Muscle of leg (tissue), 3 donors: ENCODE measurements at regions not wholly inside any gene's neighbourhood (a gene's known extent, or its start where the extent isn't known, plus 50 kb on each side); places are given as distances from the start of the nearest gene placed in this dataset.
"Not testable (repeated sequence)": the region's sequence is repeated elsewhere in the genome, so short reads cannot be mapped to it uniquely, and the experiment has no call there.

Experiments used
- DNase-seq: peaks from one replicate; pipeline ENCODE4 v3.0.0; 2013
- H3K27ac ChIP-seq: one replicate; pipeline ENCODE4 v1.5.1; 2013; ENCODE audit warnings: mild to moderate bottlenecking, low read length, control low read depth
- H3K27me3 ChIP-seq: one replicate; pipeline ENCODE4 v1.6.1; 2013; ENCODE audit warnings: low read length; ENCODE audit not compliant: control insufficient read depth, insufficient read depth
- H3K36me3 ChIP-seq: one replicate; pipeline ENCODE4 v1.6.1; 2013; ENCODE audit warnings: low read length; ENCODE audit not compliant: control insufficient read depth, insufficient read depth
- H3K4me1 ChIP-seq: one replicate; pipeline ENCODE4 v1.6.1; 2013; ENCODE audit warnings: low read length; ENCODE audit not compliant: control insufficient read depth, insufficient read depth
- H3K4me3 ChIP-seq: one replicate; pipeline ENCODE4 v1.5.1; 2013; ENCODE audit warnings: low read length, control low read depth
- H3K9me3 ChIP-seq: replicated peaks from 2 replicates; pipeline ENCODE4 v1.6.1; 2013; ENCODE audit warnings: low read depth, low read length; ENCODE audit not compliant: control insufficient read depth
- WGBS: methylation state at CpG from one replicate; pipeline ENCODE4 v1.1.5; 2013; ENCODE audit warnings: missing lambda C conversion rate; ENCODE audit not compliant: insufficient coverage; 5-methylcytosine and 5-hydroxymethylcytosine counted together

- Histone ChIP-seq H3K27ac (no peak overlapping the region), H3K4me3 (no peak overlapping the region), H3K27me3 (no peaks in the 10 kb centered on the region), H3K9me3 (peaks cover 14% of the 10 kb centered on the region), H3K36me3 (peaks cover 5% of the 10 kb centered on the region), H3K4me1 (no peaks in the 10 kb centered on the region)
- DNase-seq, result no peak
These were observed 70.9 kb upstream of the ZNF169 start for GRCh38 chr9:94188246-94188645.

GRCh38 chr9:94191706-94192105, 67.4 kb upstream of the ZNF169 start:
- not testable (repeated sequence) for DNase-seq, H3K36me3 ChIP-seq, H3K27me3 ChIP-seq, H3K4me1 ChIP-seq, H3K27ac ChIP-seq, H3K4me3 ChIP-seq
- peaks cover 36% of the 10 kb centered on the region for H3K9me3 ChIP-seq
- 100% methylated on average over 1 of the region's 6 CpGs for WGBS

- no peak for DNase-seq
- Histone ChIP-seq H3K27ac (no peak overlapping the region), H3K27me3 (no peaks in the 10 kb centered on the region), H3K4me3 (no peak overlapping the region), H3K9me3 (peaks cover 35% of the 10 kb centered on the region), H3K4me1 (no peaks in the 10 kb centered on the region), H3K36me3 (peaks cover 10% of the 10 kb centered on the region)
- WGBS, result 94% methylated on average over 3 of the region's 3 CpGs
These were observed 60.7 kb upstream of the ZNF169 start for GRCh38 chr9:94198414-94198813.

- H3K27ac ChIP-seq, result no peak overlapping the region
- no peak for DNase-seq
- H3K27me3 ChIP-seq, result no peaks in the 10 kb centered on the region
- peaks cover 10% of the 10 kb centered on the region for H3K36me3 ChIP-seq
- no peaks in the 10 kb centered on the region for H3K4me1 ChIP-seq
- peaks cover 28% of the 10 kb centered on the region for H3K9me3 ChIP-seq
- no peak overlapping the region for H3K4me3 ChIP-seq
These were observed 59.3 kb upstream of the ZNF169 start for GRCh38 chr9:94199776-94200175.

GRCh38 chr9:94204174-94204573, 54.9 kb upstream of the ZNF169 start:
- DNase-seq, result no peak
- H3K9me3 ChIP-seq, result no peaks in the 10 kb centered on the region
- H3K27ac ChIP-seq, result no peak overlapping the region
- H3K4me3 ChIP-seq, result no peak overlapping the region
- no peaks in the 10 kb centered on the region for H3K4me1 ChIP-seq
- H3K36me3 ChIP-seq, result no peaks in the 10 kb centered on the region
- H3K27me3 ChIP-seq, result no peaks in the 10 kb centered on the region
- WGBS, result 80% methylated on average over 2 of the region's 4 CpGs

- WGBS, result no CpG with 5 or more reads among the region's 1 CpG
- DNase-seq, result no peak
- H3K36me3 ChIP-seq, result no peaks in the 10 kb centered on the region
- H3K27me3 ChIP-seq, result no peaks in the 10 kb centered on the region
- H3K4me3 ChIP-seq, result no peak overlapping the region
- H3K9me3 ChIP-seq, result no peaks in the 10 kb centered on the region
- H3K27ac ChIP-seq, result no peak overlapping the region
- H3K4me1 ChIP-seq, result peaks cover 3% of the 10 kb centered on the region
These were observed 51.3 kb upstream of the ZNF169 start for GRCh38 chr9:94207781-94208180.
